Testis (tissue), 2 donors: ENCODE measurements at regions not wholly inside any gene's neighbourhood (a gene's known extent, or its start where the extent isn't known, plus 50 kb on each side); places are given as distances from the start of the nearest gene placed in this dataset.

Experiments used
- CTCF ChIP-seq, 3 experiments: fragments of 450-650 bp in 2 of 3; fragments of 200-600 bp in 1 of 3; sonication (generic) in 1 of 3; IDR thresholded peaks; one replicate each; pipeline ENCODE4 v1.5.1; 2016 to 2019; ENCODE audit warnings: antibody characterized with exemption in 3 of 3, mild to moderate bottlenecking in 2 of 3, moderate library complexity in 1 of 3
- POLR2A ChIP-seq: fragments of 450-650 bp; IDR thresholded peaks from one replicate; pipeline ENCODE4 v1.6.1; 2017; ENCODE audit warnings: antibody characterized with exemption, mild to moderate bottlenecking, moderate library complexity

DNA sequence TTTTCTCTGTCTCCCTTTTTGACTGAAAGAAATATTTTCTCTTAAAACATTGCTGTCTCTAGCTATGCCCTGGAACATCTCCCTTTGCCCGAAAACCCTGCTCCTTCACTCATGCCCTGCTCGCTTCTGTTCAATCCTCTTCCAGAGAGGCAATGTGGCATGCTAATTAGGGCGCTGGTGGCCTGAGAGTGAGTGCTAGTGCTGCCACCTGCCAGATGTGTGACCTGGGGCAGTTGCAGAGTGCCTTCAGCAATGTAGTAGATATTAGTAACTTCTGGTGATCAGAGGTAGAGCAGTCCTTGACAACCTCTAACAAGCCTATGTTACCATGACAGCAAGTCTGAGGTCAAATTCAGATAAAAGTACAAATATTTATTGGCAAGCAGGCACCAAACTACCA is 119.5 kb upstream of the OSMR start:
- TF ChIP-seq POLR2A = no peak
- TF ChIP-seq CTCF (IDR thresholded peaks at IDR 0.05) = no peak
